HCT116 (cell line): ENCODE measurements at regions not wholly inside any gene's neighbourhood (a gene's known extent, or its start where the extent isn't known, plus 50 kb on each side); places are given as distances from the start of the nearest gene placed in this dataset.

Source experiments
- CEBPB ChIP-seq: IDR thresholded peaks from 2 replicates; pipeline ENCODE4 v1.6.1; 2012; ENCODE audit warnings: low read depth
- POLR2A ChIP-seq: IDR thresholded peaks from 2 replicates; pipeline ENCODE4 v1.7.0; 2011; ENCODE audit warnings: borderline replicate concordance; ENCODE audit not compliant: insufficient read depth, insufficient read length; ENCODE audit errors: extremely low read depth
- RAD21 ChIP-seq: IDR thresholded peaks from 2 replicates; pipeline ENCODE4 v1.6.1; 2012; ENCODE audit warnings: low read depth, mild to moderate bottlenecking
- SIN3A ChIP-seq: IDR thresholded peaks from 2 replicates; pipeline ENCODE4 v1.6.1; 2012; ENCODE audit warnings: low read depth
- ZBTB33 ChIP-seq: IDR thresholded peaks from 2 replicates; pipeline ENCODE4 v1.6.1; 2011; ENCODE audit warnings: mild to moderate bottlenecking, low read length, moderate library complexity; ENCODE audit not compliant: insufficient replicate concordance; ENCODE audit errors: extremely low read depth
- TF ChIP-seq, protein P1 (sequence below), 3 experiments: fragments of 200-600 bp in 1 of 3; sonication (generic) in 1 of 3; IDR thresholded peaks in 2 of 3; conservative IDR thresholded peaks in 1 of 3; 2 replicates each; pipeline ENCODE4 v1.5.1; 2012 to 2017; ENCODE audit warnings: low read depth in 2 of 3, low read length in 2 of 3, antibody characterized with exemption in 1 of 3, borderline replicate concordance in 1 of 3, control low read depth in 1 of 3, mild to moderate bottlenecking in 1 of 3, mixed read lengths in 1 of 3, mixed run types in 1 of 3, moderate library complexity in 1 of 3; ENCODE audit not compliant: insufficient read depth in 1 of 3

GRCh38 chr3:178100908-178101307, 435.3 kb upstream of the KCNMB2 start:
- TF ChIP-seq POLR2A (no peak), RAD21 (no peak), CEBPB (no peak), ZBTB33 (no peak), SIN3A (no peak)
- TF ChIP-seq, protein P1, sequence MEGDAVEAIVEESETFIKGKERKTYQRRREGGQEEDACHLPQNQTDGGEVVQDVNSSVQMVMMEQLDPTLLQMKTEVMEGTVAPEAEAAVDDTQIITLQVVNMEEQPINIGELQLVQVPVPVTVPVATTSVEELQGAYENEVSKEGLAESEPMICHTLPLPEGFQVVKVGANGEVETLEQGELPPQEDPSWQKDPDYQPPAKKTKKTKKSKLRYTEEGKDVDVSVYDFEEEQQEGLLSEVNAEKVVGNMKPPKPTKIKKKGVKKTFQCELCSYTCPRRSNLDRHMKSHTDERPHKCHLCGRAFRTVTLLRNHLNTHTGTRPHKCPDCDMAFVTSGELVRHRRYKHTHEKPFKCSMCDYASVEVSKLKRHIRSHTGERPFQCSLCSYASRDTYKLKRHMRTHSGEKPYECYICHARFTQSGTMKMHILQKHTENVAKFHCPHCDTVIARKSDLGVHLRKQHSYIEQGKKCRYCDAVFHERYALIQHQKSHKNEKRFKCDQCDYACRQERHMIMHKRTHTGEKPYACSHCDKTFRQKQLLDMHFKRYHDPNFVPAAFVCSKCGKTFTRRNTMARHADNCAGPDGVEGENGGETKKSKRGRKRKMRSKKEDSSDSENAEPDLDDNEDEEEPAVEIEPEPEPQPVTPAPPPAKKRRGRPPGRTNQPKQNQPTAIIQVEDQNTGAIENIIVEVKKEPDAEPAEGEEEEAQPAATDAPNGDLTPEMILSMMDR (IDR thresholded peaks at IDR 0.05 in 2 of 3, conservative IDR thresholded peaks at IDR 0.05 in 1 of 3; ENCODE audit: borderline replicate concordance in 1 of 3, insufficient read depth in 1 of 3, low read depth in 2 of 3, low read length in 2 of 3) = no peak
